Inflammatory macrophage treated with lipopolysaccharide for 4 hours (primary cell): ENCODE measurements at regions not wholly inside any gene's neighbourhood (a gene's known extent, or its start where the extent isn't known, plus 50 kb on each side); places are given as distances from the start of the nearest gene placed in this dataset.
A peak's percentile ranks its signal among the peaks of the same experiment; 100 is the strongest.

Source experiments
- DNase-seq: peaks from one replicate; pipeline ENCODE4 v3.0.0-alpha.2; 2020

- no peak for DNase-seq
Observed at GRCh38 chr15:92565351-92566125, 90.0 kb downstream of the FAM174B start.

- no peak for DNase-seq
Observed at GRCh38 chr15:92561754-92562153, 93.8 kb downstream of the FAM174B start.

- no peak for DNase-seq
Observed at GRCh38 chr15:92553317-92553716, 102.3 kb downstream of the FAM174B start.

- DNase-seq = no peak
Observed at GRCh38 chr15:92545996-92546395, 109.6 kb downstream of the FAM174B start.

GRCh38 chr15:92541291-92542200 lies 114.0 kb downstream of the FAM174B start:
- DNase-seq = no peak

- no peak for DNase-seq
Observed at GRCh38 chr15:92538115-92538514, 117.5 kb downstream of the FAM174B start.

GRCh38 chr15:92533298-92533697 lies 122.3 kb downstream of the FAM174B start:
- DNase-seq = no peak

GRCh38 chr15:92531406-92531805 lies 124.2 kb downstream of the FAM174B start:
- DNase-seq = no peak

- no peak for DNase-seq
Observed at GRCh38 chr15:92528736-92529135, 126.8 kb downstream of the FAM174B start.

- DNase-seq = no peak
Observed at GRCh38 chr15:92527197-92527596, 128.4 kb downstream of the FAM174B start.

- no peak for DNase-seq
Observed at GRCh38 chr15:92525758-92526245, 129.8 kb downstream of the FAM174B start.

- no peak for DNase-seq
Observed at GRCh38 chr15:92524874-92525565, 130.6 kb downstream of the FAM174B start.

GRCh38 chr15:92524161-92524560 lies 130.5 kb downstream of the ST8SIA2 start:
- DNase-seq = no peak

- no peak for DNase-seq
Observed at GRCh38 chr15:92523176-92523575, 129.5 kb downstream of the ST8SIA2 start.

- DNase-seq = peak; percentile 28
Observed at GRCh38 chr15:92521624-92522008, 127.9 kb downstream of the ST8SIA2 start.

- DNase-seq = no peak
Observed at GRCh38 chr15:92520914-92521623, 127.4 kb downstream of the ST8SIA2 start.

- no peak for DNase-seq
Observed at GRCh38 chr15:92519709-92520108, 126.0 kb downstream of the ST8SIA2 start.
